ENCODE measurements at regions not wholly inside any gene's neighbourhood (a gene's known extent, or its start where the extent isn't known, plus 50 kb on each side); places are given as distances from the start of the nearest gene placed in this dataset.
"Not testable (repeated sequence)": the region's sequence is repeated elsewhere in the genome, so short reads cannot be mapped to it uniquely, and the experiment has no call there.

- H3K9me3 ChIP-seq (replicated peaks), result peaks cover 4% of the 10 kb centered on the region; the same call in 1 of the 2 replicates
- no peaks in the 10 kb centered on the region for H3K4me1 ChIP-seq (replicated peaks)
- H3K27ac ChIP-seq, result no peak overlapping the region
- H3K36me3 ChIP-seq, result no peaks in the 10 kb centered on the region
- no peak for DNase-seq (ENCODE audit: low read depth in 1 of 2, low spot score in 2 of 2)
- H3K4me3 ChIP-seq, result no peak overlapping the region
- H3K27me3 ChIP-seq (replicated peaks), result peaks cover 36% of the 10 kb centered on the region
Observed at GRCh38 chr17:73900516-73900915, 256.3 kb upstream of the SDK2 start.

GRCh38 chr17:73901249-73901648 is 257.0 kb upstream of the SDK2 start:
- DNase-seq (ENCODE audit: low read depth in 1 of 2, low spot score in 2 of 2), result no peak
- Histone ChIP-seq H3K36me3 (no peaks in the 10 kb centered on the region), H3K4me3 (no peak overlapping the region), H3K27me3 (replicated peaks) (peaks cover 31% of the 10 kb centered on the region), H3K9me3 (replicated peaks) (peaks cover 4% of the 10 kb centered on the region; the same call in 1 of the 2 replicates), H3K27ac (no peak overlapping the region), H3K4me1 (replicated peaks) (no peaks in the 10 kb centered on the region)

- H3K27ac ChIP-seq, result no peak overlapping the region
- H3K9me3 ChIP-seq (replicated peaks), result peaks cover 4% of the 10 kb centered on the region; the same call in 1 of the 2 replicates
- no peak overlapping the region for H3K4me3 ChIP-seq
- H3K27me3 ChIP-seq (replicated peaks), result peaks cover 31% of the 10 kb centered on the region
- H3K4me1 ChIP-seq (replicated peaks), result no peaks in the 10 kb centered on the region
- DNase-seq (ENCODE audit: low read depth in 1 of 2, low spot score in 2 of 2), result no peak
- H3K36me3 ChIP-seq, result no peaks in the 10 kb centered on the region
Observed at GRCh38 chr17:73901661-73902415, 257.6 kb upstream of the SDK2 start.

- H3K36me3 ChIP-seq, result no peaks in the 10 kb centered on the region
Observed at GRCh38 chr17:73902416-73903181, 258.4 kb upstream of the SDK2 start.

GRCh38 chr17:73906896-73907870 is 262.9 kb upstream of the SDK2 start:
- Histone ChIP-seq H3K9me3 (replicated peaks) (no peaks in the 10 kb centered on the region), H3K4me3 (no peak overlapping the region), H3K36me3 (no peaks in the 10 kb centered on the region), H3K4me1 (replicated peaks) (no peaks in the 10 kb centered on the region), H3K27me3 (replicated peaks) (peaks cover 11% of the 10 kb centered on the region), H3K27ac (no peak overlapping the region)
- DNase-seq (ENCODE audit: low read depth in 1 of 2, low spot score in 2 of 2), result peak in 1 of 2 experiments; percentile 42

More at GRCh38 chr17:73902416-73903181, 258.4 kb upstream of the SDK2 start:
- Histone ChIP-seq H3K4me1 (replicated peaks) (no peaks in the 10 kb centered on the region), H3K27ac (no peak overlapping the region), H3K9me3 (replicated peaks) (peaks cover 4% of the 10 kb centered on the region; the same call in 1 of the 2 replicates), H3K4me3 (no peak overlapping the region), H3K27me3 (replicated peaks) (peaks cover 24% of the 10 kb centered on the region)
- DNase-seq (ENCODE audit: low read depth in 1 of 2, low spot score in 2 of 2), result no peak

GRCh38 chr17:73909186-73909585 is 264.9 kb upstream of the SDK2 start:
- Histone ChIP-seq H3K36me3 (no peaks in the 10 kb centered on the region), H3K4me1 (replicated peaks) (no peaks in the 10 kb centered on the region), H3K9me3 (replicated peaks) (no peaks in the 10 kb centered on the region), H3K27ac (no peak overlapping the region), H3K27me3 (replicated peaks) (peaks cover 3% of the 10 kb centered on the region; the same call in 1 of the 2 replicates), H3K4me3 (no peak overlapping the region)
- DNase-seq (ENCODE audit: low read depth in 1 of 2, low spot score in 2 of 2), result peak in 1 of 2 experiments; percentile 33

- Histone ChIP-seq H3K4me1 (replicated peaks) (no peaks in the 10 kb centered on the region), H3K36me3 (no peaks in the 10 kb centered on the region), H3K27ac (no peak overlapping the region), H3K4me3 (no peak overlapping the region), H3K27me3 (replicated peaks) (peaks cover 3% of the 10 kb centered on the region; the same call in 1 of the 2 replicates), H3K9me3 (replicated peaks) (0 out of 2 replicates have a peak, but pooled peaks cover 3% of the 10 kb centered on the region)
- peak in 1 of 2 experiments; percentile 29 for DNase-seq (ENCODE audit: low read depth in 1 of 2, low spot score in 2 of 2)
Observed at GRCh38 chr17:73910206-73910605, 266.0 kb upstream of the SDK2 start.

GRCh38 chr17:73910821-73911515 is 266.7 kb upstream of the SDK2 start:
- peak in 1 of 2 experiments; percentile 21 for DNase-seq (ENCODE audit: low read depth in 1 of 2, low spot score in 2 of 2)
- no peaks in the 10 kb centered on the region for H3K4me1 ChIP-seq (replicated peaks)
- H3K4me3 ChIP-seq, result no peak overlapping the region
- H3K27me3 ChIP-seq (replicated peaks), result peaks cover 3% of the 10 kb centered on the region; the same call in 1 of the 2 replicates
- 0 out of 2 replicates have a peak, but pooled peaks cover 3% of the 10 kb centered on the region for H3K9me3 ChIP-seq (replicated peaks)
- H3K27ac ChIP-seq, result no peak overlapping the region
- H3K36me3 ChIP-seq, result no peaks in the 10 kb centered on the region

GRCh38 chr17:73911726-73912372 is 267.6 kb upstream of the SDK2 start:
- no peaks in the 10 kb centered on the region for H3K36me3 ChIP-seq
- H3K27ac ChIP-seq, result no peak overlapping the region
- 0 out of 2 replicates have a peak, but pooled peaks cover 3% of the 10 kb centered on the region for H3K9me3 ChIP-seq (replicated peaks)
- DNase-seq (ENCODE audit: low read depth in 1 of 2, low spot score in 2 of 2), result peak in 1 of 2 experiments; percentile 38
- peaks cover 3% of the 10 kb centered on the region; the same call in 1 of the 2 replicates for H3K27me3 ChIP-seq (replicated peaks)
- no peak overlapping the region for H3K4me3 ChIP-seq
- H3K4me1 ChIP-seq (replicated peaks), result no peaks in the 10 kb centered on the region

- H3K4me1 ChIP-seq (replicated peaks), result no peaks in the 10 kb centered on the region
- DNase-seq (ENCODE audit: low read depth in 1 of 2, low spot score in 2 of 2), result no peak
- no peak overlapping the region for H3K27ac ChIP-seq
- 0 out of 2 replicates have a peak, but pooled peaks cover 3% of the 10 kb centered on the region for H3K9me3 ChIP-seq (replicated peaks)
- no peaks in the 10 kb centered on the region for H3K36me3 ChIP-seq
- no peak overlapping the region for H3K4me3 ChIP-seq
- peaks cover 3% of the 10 kb centered on the region; the same call in 1 of the 2 replicates for H3K27me3 ChIP-seq (replicated peaks)
Observed at GRCh38 chr17:73912373-73912746, 268.1 kb upstream of the SDK2 start.

GRCh38 chr17:73914536-73915274 is 270.5 kb upstream of the SDK2 start:
- H3K27me3 ChIP-seq (replicated peaks), result no peaks in the 10 kb centered on the region
- no peaks in the 10 kb centered on the region for H3K4me1 ChIP-seq (replicated peaks)
- H3K4me3 ChIP-seq, result no peak overlapping the region
- DNase-seq (ENCODE audit: low read depth in 1 of 2, low spot score in 2 of 2), result peak in 1 of 2 experiments; percentile 31
- 0 out of 2 replicates have a peak, but pooled peaks cover 3% of the 10 kb centered on the region for H3K9me3 ChIP-seq (replicated peaks)
- H3K36me3 ChIP-seq, result no peaks in the 10 kb centered on the region
- H3K27ac ChIP-seq, result no peak overlapping the region

- not testable (repeated sequence) for DNase-seq (ENCODE audit: low read depth in 1 of 2, low spot score in 2 of 2); H3K4me1 ChIP-seq (replicated peaks); H3K4me3 ChIP-seq; H3K27me3 ChIP-seq (replicated peaks); H3K27ac ChIP-seq; H3K9me3 ChIP-seq (replicated peaks); H3K36me3 ChIP-seq
Observed at GRCh38 chr17:73919033-73919432, 274.8 kb upstream of the SDK2 start.
